Astrocyte (in vitro differentiated cells and primary cell): ENCODE measurements at regions not wholly inside any gene's neighbourhood (a gene's known extent, or its start where the extent isn't known, plus 50 kb on each side); places are given as distances from the start of the nearest gene placed in this dataset.

Experiments used
- EZH2 ChIP-seq: IDR thresholded peaks from 2 replicates; pipeline ENCODE4 v1.6.1; 2012; ENCODE audit warnings: mild to moderate bottlenecking, low read length, inconsistent platforms; ENCODE audit not compliant: insufficient read depth
- TF ChIP-seq, protein P1 (sequence below): IDR thresholded peaks from 2 replicates; pipeline ENCODE4 v1.5.1; 2011; ENCODE audit warnings: low read depth, mild to moderate bottlenecking, inconsistent platforms, low read length, moderate library complexity; ENCODE audit not compliant: insufficient read depth

DNA sequence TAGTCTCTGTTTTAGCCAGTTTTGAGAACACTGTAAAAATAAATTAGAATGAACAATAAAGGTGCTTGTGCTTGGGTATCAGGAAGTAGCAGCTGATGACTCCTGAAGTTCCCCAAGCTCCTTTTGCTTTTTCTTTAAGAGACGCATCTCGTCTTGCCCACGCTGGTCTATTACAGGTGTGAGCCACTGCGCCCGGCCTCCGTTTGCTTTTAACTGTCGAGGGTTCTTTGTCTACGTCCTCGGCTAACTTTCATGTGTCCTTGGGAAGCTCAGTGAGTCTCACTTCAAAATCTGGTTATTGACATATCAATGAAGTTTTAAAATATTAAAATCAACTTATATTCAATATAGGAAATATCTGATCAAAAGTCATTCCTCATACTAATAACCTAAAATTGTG is 246.5 kb downstream of the FBXO15 start:
- TF ChIP-seq, protein P1, sequence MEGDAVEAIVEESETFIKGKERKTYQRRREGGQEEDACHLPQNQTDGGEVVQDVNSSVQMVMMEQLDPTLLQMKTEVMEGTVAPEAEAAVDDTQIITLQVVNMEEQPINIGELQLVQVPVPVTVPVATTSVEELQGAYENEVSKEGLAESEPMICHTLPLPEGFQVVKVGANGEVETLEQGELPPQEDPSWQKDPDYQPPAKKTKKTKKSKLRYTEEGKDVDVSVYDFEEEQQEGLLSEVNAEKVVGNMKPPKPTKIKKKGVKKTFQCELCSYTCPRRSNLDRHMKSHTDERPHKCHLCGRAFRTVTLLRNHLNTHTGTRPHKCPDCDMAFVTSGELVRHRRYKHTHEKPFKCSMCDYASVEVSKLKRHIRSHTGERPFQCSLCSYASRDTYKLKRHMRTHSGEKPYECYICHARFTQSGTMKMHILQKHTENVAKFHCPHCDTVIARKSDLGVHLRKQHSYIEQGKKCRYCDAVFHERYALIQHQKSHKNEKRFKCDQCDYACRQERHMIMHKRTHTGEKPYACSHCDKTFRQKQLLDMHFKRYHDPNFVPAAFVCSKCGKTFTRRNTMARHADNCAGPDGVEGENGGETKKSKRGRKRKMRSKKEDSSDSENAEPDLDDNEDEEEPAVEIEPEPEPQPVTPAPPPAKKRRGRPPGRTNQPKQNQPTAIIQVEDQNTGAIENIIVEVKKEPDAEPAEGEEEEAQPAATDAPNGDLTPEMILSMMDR, result no peak
- TF ChIP-seq EZH2, result no peak
